Glomerular visceral epithelial cell (primary cell): ENCODE measurements at regions not wholly inside any gene's neighbourhood (a gene's known extent, or its start where the extent isn't known, plus 50 kb on each side); places are given as distances from the start of the nearest gene placed in this dataset.

ENCODE experiments used
- DNase-seq: peaks from one replicate; pipeline ENCODE4 v3.0.0-alpha.2; 2016; ENCODE audit errors: extremely low spot score

DNA sequence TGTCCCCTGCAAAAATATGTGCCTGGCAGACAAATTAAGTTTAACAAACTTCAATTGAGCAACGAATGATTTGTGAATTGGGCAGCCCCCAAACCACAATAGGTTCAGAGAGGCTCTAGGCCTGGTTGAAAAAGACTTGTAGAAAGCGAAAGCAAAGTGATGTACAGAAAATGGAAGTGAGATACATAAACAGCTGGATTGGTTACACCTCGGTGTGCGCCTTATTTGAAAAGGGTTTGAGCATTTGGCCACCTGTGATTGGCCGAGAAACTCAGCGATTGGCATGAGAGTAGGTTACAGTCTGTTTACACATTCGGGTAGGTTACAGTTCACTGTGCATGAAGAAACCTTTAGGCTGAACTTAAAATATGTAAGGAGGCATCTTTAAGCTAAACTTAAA lies 136.9 kb downstream of the CD83 start:
- no peak for DNase-seq

DNA sequence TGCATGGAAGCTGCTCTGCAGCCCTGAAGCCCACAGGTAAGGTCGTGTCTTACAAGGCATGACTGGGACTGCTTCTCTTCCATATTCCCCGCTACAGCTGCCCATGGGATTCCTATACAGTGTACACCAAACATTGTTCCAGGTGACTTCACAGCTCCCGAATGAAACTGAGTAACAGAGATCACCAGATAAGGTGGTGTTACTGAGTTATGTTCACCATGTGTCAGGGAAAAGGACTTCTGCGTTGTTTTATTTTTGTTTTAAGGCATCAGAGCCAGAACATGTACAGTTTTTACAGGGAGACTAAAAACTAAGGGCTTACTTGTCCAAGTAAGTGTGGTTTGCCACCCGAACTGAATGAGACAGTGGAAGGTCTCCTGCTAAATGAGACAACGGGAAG lies 138.3 kb downstream of the CD83 start:
- DNase-seq, result no peak

DNA sequence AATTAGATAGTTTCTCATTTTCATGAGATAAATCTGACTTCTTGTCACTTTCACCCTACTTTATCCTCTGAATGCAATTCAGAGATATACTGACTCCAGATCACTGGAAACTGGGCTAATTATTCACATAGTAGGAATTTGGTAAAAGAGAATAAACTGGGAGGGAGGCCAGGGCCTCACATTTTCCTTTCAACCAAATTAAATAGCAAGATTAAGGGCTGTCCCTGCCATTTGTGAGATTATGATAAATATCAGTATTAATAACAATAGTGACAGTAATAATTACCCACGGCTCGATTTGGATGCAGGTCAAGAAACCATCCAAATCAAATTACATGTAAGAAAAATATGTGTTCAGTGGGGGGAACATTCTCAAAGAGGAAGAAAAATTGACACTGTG lies 140.5 kb downstream of the CD83 start:
- DNase-seq, result no peak

DNA sequence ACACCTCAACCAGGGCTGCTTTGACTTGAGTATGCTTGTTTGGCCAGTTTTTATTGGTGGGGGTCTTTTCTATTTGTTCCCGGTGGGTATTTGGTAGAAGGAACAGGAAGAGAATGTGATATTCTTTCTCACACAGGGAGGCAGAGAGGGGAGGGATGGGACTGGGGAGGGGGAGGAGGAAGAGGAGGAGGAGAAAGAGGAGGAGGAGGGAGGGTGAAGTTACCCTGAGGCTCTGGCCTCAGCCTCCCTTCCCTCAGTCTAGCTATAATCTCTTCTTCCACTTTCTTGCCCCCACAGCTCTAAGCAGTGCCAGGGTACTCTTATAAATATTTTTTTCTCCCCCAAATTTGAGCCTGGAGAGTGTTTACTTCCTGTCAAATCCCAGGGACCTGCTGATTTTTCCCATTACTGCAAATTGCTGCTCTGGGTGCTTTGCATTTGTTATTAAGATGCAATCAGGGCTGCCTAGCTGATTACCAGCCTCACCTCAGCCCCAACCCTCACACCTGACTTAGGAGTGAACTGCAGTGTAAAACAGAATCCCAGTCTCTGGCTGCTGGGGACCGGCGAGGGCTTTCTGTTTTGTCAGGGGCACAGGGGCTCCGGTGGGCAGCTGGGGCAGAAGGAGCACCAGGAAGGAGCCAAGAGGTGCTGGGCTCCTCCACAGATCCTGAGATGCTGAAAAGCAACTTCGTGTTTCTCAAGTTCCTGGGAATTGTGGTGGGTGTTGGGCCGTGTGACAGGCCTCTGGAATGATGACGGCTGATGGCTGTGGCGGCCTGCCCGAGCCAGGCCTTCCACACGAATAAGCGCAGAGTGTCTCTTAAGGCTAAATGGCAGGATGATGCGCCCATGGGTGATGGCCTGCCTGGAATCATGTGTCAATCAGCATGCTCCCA lies 141.4 kb downstream of the CD83 start:
- no peak for DNase-seq

DNA sequence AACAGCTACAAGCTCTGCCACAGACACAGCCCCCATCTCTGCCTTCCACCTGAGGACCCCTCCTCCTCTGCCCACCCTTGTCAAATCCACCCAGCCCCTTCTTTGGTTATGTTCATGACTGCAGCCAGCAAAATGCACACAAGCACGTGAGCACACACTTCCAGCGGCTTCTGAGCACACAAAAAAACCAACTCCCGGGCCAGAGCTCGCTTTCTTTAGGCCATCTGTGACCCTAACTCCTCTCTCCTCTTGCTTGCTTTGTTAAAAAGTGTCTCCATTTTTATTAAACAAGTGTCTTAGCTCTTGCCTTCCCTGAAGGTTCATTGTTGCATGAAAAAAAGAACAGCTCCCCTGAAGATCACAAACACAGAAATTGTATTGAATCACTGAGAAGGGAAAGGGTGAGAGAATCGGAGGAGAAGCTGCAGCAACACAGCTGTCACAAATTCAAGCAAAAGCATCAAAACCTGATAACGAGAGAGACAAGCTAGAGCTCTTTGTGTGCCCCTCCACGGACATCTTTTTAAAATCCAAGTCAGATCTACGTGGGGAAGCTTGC lies 142.1 kb downstream of the CD83 start:
- DNase-seq, result no peak

DNA sequence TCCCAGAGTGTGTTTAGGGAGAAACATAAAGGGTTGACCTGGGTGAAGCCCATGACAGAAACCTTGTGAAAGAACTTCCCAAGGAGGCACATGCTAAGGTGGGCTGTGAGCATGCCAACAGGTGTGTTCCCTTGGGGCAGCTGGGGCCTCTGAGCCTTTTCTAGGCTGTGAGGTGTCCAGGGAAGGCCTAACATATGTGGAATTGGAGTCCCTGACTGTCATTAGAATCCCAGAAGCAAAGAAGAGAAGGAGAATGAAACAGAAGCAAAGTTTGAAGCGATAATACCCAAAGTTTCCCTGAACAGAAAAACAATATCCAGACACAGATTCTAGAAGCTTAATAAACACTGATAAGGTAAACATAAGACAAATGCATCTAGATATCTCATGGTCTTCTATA lies 143.3 kb downstream of the CD83 start:
- DNase-seq, result no peak

DNA sequence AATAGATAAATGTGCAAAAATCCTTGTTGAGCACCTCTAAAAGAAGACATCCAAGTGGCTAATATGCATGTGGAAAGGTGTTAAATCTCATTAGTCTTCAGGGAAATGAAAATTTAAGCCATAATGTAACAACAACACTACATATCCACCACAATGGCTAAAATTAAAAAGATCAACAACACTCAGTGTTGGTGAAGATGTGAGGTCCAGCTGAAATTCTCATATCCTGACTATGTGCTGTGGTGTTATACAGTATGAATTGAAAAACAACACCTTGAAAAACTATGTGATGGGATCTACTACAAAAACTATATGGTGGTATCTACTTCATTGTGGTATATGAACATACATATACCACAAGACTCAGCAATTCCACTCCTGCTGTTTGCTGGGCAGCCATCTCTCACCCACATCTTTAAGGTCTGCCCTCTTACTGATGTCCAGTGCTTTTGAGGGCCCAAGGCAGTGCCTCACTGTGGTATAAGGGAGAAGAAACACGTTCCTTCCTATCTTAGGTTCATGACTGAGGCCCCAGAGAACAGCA lies 146.4 kb downstream of the CD83 start:
- DNase-seq, result no peak

DNA sequence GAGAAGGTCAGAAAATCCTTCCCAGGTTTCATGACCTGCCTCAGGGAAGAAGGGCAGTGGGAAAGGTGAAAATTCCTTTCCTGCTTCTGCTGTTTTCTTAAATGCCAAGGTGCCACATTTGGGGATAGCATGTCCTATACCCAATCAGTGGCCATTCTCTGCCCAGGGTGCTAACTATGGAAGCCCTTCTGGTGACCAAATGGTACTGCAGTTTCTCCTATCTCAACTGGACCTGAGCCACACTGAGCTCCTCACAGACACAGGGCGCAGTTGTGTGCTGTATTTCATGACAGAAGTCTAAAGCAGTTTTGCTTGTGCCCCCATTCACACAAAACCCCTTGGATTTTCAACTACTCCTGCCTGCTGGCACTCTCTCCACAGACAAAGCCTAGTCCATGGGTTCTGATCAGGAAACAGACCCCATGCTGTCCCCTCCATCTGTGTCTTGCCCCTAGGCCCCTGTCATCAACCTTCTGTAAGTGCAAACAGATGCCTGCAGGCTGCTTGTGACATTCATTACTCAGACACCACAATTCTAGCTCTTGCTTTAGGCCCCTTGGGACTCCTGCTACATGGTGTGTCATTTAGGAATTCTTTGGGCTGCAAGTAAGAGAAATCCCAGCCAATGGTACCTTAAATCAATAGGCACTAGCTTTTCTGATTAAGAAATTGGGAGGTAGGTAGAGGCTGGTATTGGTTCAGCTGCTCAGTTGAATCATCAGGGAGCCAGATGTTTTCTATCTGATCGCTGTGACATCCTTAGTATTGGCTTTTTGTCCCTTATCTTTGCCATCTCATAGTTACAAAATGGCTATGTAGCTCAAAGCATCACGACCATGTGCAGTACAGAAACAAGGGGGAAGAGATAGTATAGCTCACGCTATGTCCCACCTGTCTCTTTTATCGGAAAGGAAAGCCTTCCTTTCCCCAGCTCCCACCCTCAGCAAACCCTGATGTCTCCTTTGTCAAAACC lies 147.8 kb downstream of the CD83 start:
- no peak for DNase-seq

DNA sequence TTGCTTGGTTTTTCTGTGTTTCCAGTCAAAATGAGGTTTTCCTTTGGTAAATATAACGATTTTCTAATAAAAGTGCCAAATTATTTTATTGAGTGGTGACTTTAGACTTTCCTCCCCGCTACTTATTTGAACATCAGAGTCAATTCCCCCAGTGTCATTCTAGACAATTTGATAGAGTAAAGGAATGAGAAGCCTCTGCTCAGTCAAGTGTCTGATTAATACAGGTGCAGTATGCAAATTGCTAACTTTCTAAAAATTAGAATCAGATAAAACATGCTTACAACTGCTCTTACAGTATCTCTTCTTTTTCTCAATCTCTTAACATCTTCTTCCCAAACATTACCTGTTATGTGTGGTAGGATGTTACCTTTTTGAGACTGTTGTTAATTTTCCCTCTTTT lies 148.7 kb downstream of the CD83 start:
- DNase-seq, result no peak

DNA sequence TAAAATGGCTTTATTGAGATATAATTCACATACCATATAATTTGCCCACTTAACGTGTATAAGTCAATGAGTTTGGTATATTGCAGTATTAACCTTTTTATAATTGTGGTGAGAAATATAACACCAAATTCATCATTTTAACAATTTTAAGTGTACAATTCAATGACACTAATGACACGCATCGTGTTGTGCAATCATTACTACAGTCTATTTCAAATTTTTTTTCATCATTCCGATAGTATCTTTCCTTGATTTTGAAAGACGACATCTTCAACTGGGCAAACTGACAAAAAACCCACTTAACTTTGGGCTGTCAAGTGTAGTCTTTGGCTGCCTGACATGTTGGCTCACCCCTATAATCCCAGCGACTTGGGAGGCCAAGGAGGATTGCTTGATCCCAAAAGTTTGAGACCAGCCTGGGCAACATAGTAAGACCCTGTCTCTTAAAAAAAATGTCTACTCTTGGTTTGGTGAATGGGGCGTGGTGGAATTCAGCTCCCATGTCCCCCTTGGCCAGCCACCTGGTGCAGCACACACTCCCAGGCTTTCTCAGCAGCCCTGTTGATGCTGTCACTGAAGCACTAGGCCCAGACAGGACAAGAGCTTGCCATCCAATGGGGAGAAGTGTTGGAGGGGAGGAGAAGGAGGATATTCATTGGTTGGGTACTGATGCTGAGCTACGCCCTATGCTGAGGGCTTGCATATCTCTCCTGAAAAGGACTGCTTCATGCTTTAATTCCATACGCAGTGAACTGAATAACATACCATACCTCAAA lies 150.5 kb downstream of the CD83 start:
- no peak for DNase-seq

DNA sequence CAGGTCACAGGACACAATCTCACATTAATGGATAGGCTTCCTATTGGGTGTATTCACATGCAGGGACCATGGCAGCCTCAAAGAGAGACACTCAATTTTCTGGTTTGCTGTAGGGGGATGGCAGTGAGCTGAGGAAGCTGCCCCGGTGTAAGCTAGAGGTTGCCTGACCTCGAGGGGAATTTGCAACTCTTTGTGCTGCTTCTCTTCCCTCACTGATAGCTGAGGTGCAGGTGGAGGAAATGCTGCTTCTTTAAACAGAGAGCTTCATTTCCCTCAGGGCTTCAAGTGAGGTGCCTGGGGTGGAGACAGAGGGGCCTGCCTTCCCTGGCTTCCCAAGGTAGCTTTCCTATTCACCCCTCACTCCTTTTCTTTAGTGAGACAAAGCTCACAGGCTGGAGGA lies 151.9 kb downstream of the CD83 start:
- DNase-seq, result no peak

DNA sequence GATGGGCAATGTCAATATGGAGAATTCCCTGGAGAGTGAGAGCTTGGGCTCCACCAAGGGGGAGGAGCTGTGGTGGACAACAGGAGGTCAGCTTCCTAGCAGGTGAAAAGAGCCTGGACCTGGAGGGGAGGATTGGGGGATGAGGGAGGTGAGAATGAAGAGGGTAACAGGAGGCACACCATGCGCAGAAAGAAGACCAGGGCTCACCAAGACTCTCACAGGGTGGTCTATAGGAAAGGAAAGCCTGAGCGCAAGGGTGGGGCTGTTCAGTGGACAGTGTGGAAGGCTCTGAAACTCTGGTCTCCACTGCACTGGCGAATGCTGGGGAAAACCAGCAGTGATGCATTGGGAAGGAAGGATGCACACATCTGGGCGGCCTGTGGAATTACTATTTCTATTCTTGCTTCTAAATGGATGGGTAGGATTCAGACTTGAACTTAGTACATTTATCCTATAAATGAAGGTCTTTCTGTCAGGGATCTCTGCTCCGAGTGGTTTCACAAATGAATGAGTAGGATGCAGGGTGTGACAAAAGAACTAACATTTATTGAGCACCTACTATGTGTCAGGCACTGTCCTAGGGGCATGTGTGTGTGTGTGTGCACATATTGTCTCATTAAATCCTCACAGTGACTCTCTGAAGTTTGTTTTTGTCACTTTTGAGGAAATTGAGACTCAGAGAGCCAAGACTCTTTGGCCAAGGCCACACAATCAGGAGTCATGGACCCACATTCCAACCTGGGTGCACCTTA lies 152.7 kb downstream of the CD83 start:
- DNase-seq, result no peak

DNA sequence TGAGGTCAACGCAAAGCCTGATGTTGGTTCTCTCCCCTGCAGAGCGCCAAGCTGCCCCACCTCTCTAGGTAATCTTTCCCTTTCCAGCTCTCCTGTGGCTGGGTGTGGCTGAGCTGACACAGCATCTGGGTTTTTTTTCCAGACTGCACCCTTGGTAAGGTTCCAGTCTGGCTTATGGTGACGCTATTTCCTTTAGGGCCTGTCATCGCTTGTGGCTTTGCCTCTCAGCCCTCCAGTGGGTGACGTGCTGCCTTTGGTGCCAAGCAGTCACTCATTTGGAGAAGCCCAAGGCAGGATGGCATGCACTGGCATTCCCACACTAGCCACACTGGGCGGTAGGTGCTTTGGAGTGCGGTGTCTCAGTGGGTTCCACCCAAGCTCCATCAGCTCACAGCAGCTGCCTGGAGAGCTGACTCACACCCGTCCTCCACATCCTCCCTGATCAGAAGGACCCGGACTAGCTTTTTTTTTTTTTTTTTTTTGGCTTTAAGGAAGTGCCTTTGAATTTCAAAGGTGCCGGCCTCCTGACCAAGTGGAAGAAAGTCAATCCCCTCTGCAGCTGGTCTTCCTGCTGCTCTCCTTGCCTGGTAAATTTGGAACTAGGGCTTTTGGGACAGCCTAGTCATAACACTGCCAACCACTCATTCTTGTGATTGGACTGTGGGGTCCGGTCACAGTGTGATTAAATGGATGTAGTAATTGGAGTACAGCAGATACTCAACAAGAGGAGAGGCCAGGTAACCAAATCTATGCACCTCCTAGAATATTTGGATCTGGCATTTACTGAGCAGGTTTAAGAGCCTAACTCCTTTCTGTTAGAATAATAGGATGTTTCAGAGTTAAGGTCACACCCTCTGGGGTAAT lies 153.6 kb downstream of the CD83 start:
- peak; percentile 100 for DNase-seq

DNA sequence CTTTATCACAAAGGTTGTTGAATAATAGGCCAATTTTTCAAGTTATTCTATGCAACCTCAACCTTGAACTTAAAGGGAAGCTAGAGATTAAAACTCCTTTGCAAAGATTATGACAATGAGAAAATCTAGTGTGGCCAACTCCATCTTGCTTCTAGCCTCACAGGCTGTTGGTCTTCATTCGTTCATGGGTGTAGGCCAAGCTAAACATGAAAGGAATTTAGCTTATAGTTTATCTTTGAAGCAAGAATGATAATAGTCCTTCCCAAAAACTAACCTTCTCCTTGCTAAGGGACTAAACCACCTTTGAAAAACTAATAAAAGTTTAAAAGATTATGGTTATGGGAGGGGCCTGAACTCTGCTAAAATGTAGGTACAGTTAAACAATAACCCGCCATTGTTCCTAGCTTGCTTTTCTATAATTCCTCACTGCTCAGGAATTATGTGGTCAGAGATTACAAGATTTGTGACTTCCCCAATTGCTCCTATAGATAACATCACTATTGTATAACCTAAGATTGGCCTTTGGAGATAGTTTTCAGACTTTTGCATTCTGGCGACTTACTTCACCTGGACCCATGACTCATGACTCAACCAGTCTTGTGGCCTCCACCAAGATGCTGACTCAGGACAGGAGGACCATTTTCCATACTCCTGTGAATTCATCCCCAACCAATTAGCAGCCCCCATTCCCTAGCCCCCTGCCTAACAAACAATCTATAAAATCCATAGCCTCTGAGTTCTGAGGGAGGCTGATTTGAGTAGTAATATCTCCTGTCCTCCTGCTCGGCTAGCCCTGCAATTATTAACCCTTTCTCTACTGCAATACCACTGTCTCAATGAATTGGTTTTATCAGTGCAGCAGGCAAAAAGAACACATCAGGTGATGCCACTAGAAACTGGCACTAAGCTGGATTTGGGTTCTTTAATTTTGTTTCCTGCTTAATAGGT lies 154.5 kb downstream of the CD83 start:
- DNase-seq, result peak; percentile 85

DNA sequence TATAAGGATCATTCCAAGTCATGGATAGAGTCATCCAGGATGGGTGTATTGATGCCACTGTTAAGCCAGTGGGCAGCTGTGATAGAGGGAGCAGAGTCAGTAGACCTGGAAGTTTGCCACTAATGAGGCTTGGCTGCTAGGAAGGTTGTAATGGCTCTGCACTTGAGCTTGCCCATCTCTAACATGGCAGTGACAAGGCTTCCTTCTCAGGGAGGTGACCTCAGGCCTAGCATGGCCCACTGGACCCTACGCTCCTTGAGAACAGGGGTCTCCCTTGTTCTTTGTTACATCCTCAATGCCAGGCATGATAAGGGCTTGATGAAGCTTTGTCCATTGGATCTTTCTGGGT lies 155.1 kb downstream of the CD83 start:
- DNase-seq, result no peak

DNA sequence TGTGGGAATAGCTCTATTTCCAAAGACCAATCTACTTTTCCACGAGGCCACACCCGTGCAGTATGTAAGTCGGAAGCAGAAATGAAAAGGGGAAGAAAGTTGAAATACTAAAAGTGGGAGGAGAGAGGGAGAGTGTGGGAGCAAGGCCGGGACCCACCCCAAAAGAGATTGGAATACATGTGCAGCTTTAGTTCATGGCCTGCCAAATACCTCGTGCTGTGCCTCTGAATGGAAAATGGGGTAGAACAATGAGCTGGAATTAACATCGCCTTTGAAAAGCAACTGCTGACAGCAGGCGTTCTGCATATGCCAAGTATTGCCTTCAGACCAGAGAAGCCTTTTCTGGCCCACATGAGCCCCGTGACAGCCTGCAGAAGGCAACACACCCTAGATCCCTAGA lies 155.6 kb downstream of the CD83 start:
- DNase-seq, result no peak

DNA sequence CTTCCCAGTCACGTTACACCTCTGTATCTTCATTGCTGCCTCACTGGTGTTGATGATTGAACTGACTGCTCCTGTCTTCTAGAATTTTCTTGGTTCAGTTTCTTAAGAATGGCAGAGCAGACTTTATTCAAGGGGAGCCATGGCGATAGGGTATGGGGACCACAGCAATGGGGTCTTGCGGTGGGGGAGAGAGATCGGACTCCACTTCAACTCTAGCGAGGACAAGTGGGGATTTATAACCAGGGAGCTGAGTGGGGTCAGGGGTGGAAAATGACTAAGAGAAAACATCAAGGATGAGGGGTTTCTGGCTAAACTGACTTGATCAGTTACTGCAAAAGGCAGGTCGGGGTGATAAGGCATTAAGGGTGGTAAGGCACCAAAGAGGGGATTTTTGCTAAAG lies 156.4 kb downstream of the CD83 start:
- DNase-seq, result no peak
